ENCODE measurements at regions not wholly inside any gene's neighbourhood (a gene's known extent, or its start where the extent isn't known, plus 50 kb on each side); places are given as distances from the start of the nearest gene placed in this dataset.

- TF ChIP-seq CTCF (IDR thresholded peaks at IDR 0.05) (no peak), POLR2A (IDR thresholded peaks at IDR 0.05) (no peak)
These were observed 1270.9 kb downstream of the CDH11 start for GRCh38 chr16:63850979-63851378.

Measured in uterus (tissue), 2 donors.